Anterior cingulate cortex (tissue), 58 donors: ENCODE measurements at regions not wholly inside any gene's neighbourhood (a gene's known extent, or its start where the extent isn't known, plus 50 kb on each side); places are given as distances from the start of the nearest gene placed in this dataset.
A peak's percentile ranks its signal among the peaks of the same experiment; 100 is the strongest.
"Not testable (repeated sequence)": the region's sequence is repeated elsewhere in the genome, so short reads cannot be mapped to it uniquely, and the experiment has no call there.

Source experiments
- DNase-seq, 58 donors: peaks; one replicate each; lab custom pipeline; 2025; lab: John Stamatoyannopoulos, UW

DNA sequence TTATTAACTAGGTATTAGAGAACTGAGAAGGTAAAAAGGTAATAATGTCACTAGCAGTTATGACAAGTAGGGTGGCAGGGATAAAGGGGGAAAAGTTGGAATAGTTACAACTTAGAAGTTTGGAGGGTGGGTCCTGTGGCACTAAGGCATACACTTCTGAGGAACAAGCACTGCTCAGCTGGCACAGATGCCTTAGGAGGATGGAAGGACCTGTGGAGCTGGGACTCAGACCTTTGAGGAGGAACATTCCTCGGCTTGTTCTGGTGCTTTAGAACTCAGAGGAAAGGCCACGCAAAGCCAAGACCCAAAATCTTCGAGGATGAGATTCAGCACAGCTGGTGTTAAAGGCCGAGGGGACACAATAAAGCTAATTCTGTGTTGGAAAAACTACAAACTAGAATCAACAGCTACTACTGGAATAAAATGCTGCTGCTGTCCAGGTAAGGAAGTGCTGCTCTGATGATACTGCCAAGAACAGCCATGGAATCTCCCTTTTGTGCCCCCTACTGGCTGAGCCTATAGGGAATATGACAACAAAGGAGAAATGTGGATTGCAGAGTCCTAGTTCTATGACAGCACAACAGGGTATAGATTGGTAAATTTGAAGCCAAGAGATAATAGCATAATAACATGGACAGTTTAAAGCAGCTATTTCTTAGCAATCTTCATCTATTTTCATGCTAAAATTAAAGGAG lies 126.7 kb downstream of the SLC25A46 start:
- no peak for DNase-seq

GRCh38 chr5:110869927-110870326 lies 131.1 kb downstream of the SLC25A46 start:
- DNase-seq = no peak

- no peak for DNase-seq
Observed at GRCh38 chr5:110872200-110872599, 133.4 kb downstream of the SLC25A46 start.

GRCh38 chr5:110872963-110873362 lies 134.2 kb downstream of the SLC25A46 start:
- DNase-seq = no peak

DNA sequence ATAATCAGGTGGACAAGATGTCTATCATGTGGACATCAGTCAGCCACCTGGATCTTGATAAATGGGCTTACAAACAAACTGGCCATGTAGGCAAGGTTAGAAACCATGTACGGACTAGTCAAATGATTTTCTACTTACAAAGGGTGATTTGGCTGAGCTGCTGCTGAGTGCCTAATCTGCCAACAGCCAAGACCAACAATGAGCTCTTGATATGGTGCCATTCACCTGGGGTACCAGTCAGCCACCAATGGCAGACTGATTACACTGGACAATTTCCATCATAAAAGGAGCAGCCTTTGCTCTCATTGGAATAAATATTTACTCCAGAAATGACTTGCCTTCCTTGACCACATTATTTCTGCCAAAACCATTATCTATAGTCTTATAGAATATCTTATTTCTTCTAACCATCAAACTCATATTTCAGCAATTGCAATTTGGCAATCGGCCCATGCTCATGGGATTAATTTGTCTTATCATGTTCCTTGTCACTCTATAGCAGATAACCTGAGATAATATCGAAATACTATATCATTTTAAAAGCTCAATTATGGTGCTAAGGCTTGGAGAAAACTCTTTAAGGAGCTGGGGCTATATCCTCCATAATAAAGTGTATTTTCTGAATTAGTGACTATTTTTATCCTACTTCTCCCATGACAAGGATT lies 135.1 kb downstream of the SLC25A46 start:
- no peak for DNase-seq

DNA sequence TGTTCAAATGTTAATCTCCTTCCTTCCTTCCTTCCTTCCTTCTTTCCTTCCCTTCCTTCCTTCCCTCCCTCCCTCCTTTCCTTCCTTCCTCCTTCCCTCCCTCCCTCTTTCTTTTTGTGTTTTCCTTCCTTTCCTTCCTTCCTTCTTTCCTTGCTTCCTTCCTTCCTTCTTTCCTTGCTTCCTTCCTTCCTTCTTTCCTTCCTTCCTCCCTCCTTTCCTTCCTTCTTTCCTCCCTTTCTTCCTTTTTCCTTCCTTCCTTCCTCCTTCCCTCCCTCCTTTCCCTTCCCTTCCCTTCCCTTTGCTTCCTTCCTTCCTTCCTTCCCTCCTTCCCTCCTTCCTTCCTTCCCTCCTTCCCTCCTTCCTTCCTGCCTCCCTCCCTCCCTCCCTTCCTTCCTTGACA lies 136.3 kb downstream of the SLC25A46 start:
- DNase-seq = not testable (repeated sequence)

DNA sequence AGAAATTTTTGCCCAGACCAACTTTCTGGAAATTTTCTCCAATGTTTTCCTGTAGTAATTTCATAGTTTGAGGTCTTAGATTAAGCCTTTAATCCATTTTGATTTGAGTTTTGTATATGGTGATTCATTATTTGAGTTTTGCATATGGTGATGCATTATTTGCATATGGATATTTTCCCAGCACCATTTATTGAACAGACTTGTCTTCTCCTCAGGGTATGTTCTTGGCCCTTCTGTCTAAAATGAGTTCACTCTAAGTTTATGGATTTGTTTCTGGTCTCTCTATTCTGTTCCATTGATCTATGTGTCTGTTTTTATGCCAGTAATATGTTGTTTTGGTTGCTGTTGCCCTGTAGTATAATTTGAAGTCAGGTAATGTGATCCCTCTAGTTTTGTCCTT lies 139.3 kb downstream of the SLC25A46 start:
- DNase-seq = no peak

DNA sequence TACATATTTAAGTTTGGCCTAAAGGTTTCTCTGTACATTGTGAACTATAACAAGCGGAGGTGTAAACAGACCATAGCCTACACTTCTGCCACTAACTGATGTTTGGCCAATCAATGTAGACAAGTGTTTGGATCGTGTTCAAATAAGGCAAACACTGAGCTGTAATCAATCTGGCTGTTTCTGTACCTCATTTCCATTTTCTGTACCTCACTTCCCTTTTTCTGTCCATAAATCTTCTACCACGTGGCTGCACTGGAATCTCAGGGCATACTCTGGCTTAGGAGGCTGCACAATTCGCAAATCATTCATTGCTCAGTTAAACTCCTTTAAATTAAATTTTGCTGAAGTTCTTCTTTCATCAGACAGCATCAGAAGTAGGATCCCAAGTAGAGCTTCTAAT lies 140.9 kb downstream of the SLC25A46 start:
- no peak for DNase-seq

- DNase-seq = no peak
Observed at GRCh38 chr5:110880413-110880812, 141.6 kb downstream of the SLC25A46 start.

GRCh38 chr5:110884005-110884404 lies 145.2 kb downstream of the SLC25A46 start:
- DNase-seq = no peak

- not testable (repeated sequence) for DNase-seq
Observed at GRCh38 chr5:110887170-110887569, 148.4 kb downstream of the SLC25A46 start.

DNA sequence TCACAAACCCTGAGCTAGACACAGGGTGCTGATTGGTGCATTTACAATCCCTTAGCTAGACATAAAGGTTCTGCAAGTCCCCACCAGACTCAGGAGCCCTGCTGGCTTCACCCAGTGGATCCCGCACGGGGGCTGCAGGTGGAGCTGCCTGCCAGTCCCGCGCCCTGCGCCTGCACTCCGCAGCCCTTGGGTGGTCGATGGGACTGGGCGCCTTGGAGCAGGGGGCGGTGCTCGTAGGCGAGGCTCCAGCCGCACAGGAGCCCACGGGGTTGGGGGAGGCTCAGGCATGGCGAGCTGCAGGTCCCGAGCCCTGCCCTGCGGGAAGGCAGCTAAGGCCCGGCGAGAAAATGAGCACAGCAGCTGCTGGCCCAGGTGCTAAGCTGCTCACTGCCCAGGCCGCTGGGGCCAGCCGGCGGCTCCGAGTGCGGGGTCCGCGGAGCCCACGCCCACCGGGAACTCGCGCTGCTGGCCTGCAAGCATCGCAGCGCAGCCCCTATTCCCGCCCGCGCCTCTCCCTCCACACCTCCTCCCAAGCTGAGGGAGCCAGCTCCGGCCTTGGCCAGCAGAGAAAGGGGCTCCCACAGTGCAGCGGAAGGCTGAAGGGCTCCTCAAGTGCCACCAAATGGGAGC lies 155.2 kb downstream of the SLC25A46 start:
- DNase-seq = not testable (repeated sequence)

- no peak for DNase-seq
Observed at GRCh38 chr5:110894805-110895204, 156.0 kb downstream of the SLC25A46 start.

- DNase-seq = peak in 2 of 58 donors; percentile 1 to 5
Observed at GRCh38 chr5:110896901-110897300, 158.1 kb downstream of the SLC25A46 start.

- DNase-seq = no peak
Observed at GRCh38 chr5:110899566-110900412, 161.0 kb downstream of the SLC25A46 start.

DNA sequence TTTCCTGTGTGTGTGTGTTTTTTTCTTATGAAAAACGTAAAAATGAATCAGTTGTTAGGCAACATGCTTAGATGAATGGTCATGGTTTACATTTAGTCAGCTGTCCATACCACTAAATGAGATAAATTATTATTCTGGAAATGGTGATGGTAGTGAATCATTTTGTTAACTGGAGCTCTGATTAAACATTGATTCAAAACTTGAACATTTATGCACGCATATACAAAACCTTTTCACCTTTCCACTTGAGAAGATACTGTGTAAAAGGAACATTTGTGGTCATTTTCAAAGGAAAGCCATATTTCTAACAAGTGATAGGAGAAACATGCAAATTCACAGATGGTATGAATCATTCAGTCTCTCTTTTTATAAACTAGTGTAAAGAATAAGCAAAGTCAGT lies 162.0 kb downstream of the SLC25A46 start:
- DNase-seq = no peak

- DNase-seq = no peak
Observed at GRCh38 chr5:110903966-110904365, 165.2 kb downstream of the SLC25A46 start.

DNA sequence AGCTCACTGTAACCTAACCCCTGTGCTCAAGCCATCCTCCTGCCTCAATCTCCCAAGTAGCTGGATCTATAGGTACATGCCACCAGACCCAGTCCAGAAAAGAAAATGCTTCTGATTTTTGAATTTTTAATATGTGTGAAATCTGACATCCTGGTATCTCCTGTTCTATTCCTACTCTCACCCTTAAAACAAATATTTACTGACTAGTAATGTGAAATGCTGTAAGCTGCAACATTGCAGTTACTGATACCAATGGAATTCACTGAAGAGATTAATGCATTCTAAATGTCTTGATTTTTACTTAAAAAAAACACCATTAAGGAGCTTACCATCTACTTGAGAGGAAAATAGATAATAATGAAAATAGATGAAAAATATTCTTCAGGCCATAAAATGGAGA lies 162.7 kb upstream of the TSLP start:
- DNase-seq = no peak

DNA sequence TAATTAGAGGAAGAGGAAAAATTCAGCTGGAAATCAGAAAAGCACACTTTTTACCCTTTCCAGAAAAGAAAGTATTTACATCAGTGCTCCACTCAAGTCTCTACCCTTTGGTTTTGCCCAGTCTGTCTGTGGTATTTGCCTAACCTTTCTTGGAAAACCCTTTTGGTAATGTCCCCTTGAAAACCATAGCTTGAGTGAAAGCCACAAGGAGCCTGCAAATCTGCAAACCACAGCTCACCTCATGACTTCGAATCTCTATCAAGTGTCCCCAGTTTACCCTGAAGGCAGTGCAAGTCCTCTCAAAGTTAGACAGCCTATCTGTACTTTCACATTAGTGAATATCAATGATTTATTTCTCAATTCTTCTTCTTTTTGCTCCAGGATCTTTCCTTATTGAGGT lies 162.1 kb upstream of the TSLP start:
- no peak for DNase-seq

- no peak for DNase-seq
Observed at GRCh38 chr5:110909950-110910349, 161.6 kb upstream of the TSLP start.

GRCh38 chr5:110913221-110913620 lies 158.3 kb upstream of the TSLP start:
- DNase-seq = no peak
